Neural cell (in vitro differentiated cells): ENCODE measurements at regions not wholly inside any gene's neighbourhood (a gene's known extent, or its start where the extent isn't known, plus 50 kb on each side); places are given as distances from the start of the nearest gene placed in this dataset.

Experiments used
- EP300 ChIP-seq: fragments of 450-650 bp; conservative IDR thresholded peaks from 2 replicates; pipeline ENCODE4 v1.6.1; 2014; ENCODE audit warnings: antibody characterized with exemption, mild to moderate bottlenecking, moderate library complexity; ENCODE audit not compliant: poor library complexity, severe bottlenecking
- EZH2 ChIP-seq: fragments of 200-600, 300-800 bp; shearing (Covaris generic), sonication (generic); IDR thresholded peaks from 2 replicates; pipeline ENCODE4 v1.6.1; 2014; ENCODE audit warnings: antibody characterized with exemption, low read length, borderline replicate concordance, mild to moderate bottlenecking; ENCODE audit not compliant: insufficient read depth, poor library complexity, severe bottlenecking
- POLR2AphosphoS5 ChIP-seq: IDR thresholded peaks from 2 replicates; pipeline ENCODE4 v1.6.1; 2012
- RAD21 ChIP-seq: fragments of 450-650 bp; conservative IDR thresholded peaks from 2 replicates; pipeline ENCODE4 v1.6.1; 2014; ENCODE audit warnings: antibody characterized with exemption, mild to moderate bottlenecking, moderate library complexity
- REST ChIP-seq: IDR thresholded peaks from 2 replicates; pipeline ENCODE4 v1.6.1; 2012; ENCODE audit warnings: borderline replicate concordance
- SMC3 ChIP-seq: fragments of 450-650 bp; conservative IDR thresholded peaks from 2 replicates; pipeline ENCODE4 v1.6.1; 2014; ENCODE audit warnings: antibody characterized with exemption, mild to moderate bottlenecking, moderate library complexity; ENCODE audit not compliant: poor library complexity
- TAF1 ChIP-seq: IDR thresholded peaks from 2 replicates; pipeline ENCODE4 v1.6.1; 2012; ENCODE audit warnings: low read depth
- TF ChIP-seq, protein P1 (sequence below): fragments of 450-650 bp; IDR thresholded peaks from 2 replicates; pipeline ENCODE4 v1.5.1; 2014; ENCODE audit warnings: antibody characterized with exemption, mild to moderate bottlenecking, moderate library complexity; ENCODE audit not compliant: poor library complexity, severe bottlenecking

DNA sequence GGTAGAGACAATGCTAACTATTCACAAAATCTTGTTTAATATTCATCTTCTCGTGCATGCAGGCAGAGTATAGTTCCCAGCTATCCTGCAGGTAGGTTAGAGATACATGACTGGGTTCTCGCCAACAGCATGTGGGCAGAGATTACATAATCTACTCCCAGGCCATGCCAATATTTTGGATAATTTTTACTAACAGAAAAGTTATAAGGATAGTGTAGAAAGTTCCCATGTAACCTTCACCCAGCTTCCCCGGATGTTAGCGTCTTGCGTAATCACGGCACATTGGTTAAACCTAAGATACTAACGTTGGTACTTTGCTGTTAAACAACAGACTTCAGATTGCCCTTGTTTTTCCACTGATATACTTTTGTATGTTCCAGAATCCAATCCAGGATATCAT lies 215.5 kb upstream of the LARGE1 start:
- TF ChIP-seq, protein P1, sequence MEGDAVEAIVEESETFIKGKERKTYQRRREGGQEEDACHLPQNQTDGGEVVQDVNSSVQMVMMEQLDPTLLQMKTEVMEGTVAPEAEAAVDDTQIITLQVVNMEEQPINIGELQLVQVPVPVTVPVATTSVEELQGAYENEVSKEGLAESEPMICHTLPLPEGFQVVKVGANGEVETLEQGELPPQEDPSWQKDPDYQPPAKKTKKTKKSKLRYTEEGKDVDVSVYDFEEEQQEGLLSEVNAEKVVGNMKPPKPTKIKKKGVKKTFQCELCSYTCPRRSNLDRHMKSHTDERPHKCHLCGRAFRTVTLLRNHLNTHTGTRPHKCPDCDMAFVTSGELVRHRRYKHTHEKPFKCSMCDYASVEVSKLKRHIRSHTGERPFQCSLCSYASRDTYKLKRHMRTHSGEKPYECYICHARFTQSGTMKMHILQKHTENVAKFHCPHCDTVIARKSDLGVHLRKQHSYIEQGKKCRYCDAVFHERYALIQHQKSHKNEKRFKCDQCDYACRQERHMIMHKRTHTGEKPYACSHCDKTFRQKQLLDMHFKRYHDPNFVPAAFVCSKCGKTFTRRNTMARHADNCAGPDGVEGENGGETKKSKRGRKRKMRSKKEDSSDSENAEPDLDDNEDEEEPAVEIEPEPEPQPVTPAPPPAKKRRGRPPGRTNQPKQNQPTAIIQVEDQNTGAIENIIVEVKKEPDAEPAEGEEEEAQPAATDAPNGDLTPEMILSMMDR: no peak
- no peak for TF ChIP-seq POLR2AphosphoS5
- no peak for TF ChIP-seq EZH2
- no peak for TF ChIP-seq EP300
- no peak for TF ChIP-seq TAF1
- TF ChIP-seq SMC3: no peak
- TF ChIP-seq REST: no peak
- TF ChIP-seq RAD21: no peak
